WTC11 (cell line): ENCODE measurements at regions not wholly inside any gene's neighbourhood (a gene's known extent, or its start where the extent isn't known, plus 50 kb on each side); places are given as distances from the start of the nearest gene placed in this dataset.

Source experiments
- AFF4 ChIP-seq: sonication (generic); formaldehyde crosslinking; IDR thresholded peaks from 2 replicates; pipeline ENCODE4 v1.8.1; 2023; ENCODE audit warnings: mild to moderate bottlenecking, missing genetic modification reagents, borderline replicate concordance
- CTCF ChIP-seq: fragments of 200-600 bp; IDR thresholded peaks from 2 replicates; pipeline ENCODE4 v1.8.0; 2022; ENCODE audit warnings: antibody characterized with exemption
- TP53 ChIP-seq: sonication (generic); formaldehyde crosslinking; IDR thresholded peaks from 2 replicates; pipeline ENCODE4 v1.8.1; 2023; ENCODE audit warnings: mild to moderate bottlenecking, missing genetic modification reagents
- ZNF281 ChIP-seq: sonication (generic); formaldehyde crosslinking; IDR thresholded peaks from 2 replicates; pipeline ENCODE4 v1.8.0; 2023; ENCODE audit warnings: mild to moderate bottlenecking, missing genetic modification reagents

- TF ChIP-seq CTCF (no peak), TP53 (no peak), ZNF281 (no peak), AFF4 (no peak)
Observed at GRCh38 chr7:155226261-155227003, 71.2 kb upstream of the INSIG1 start.
